Right lung (tissue), 2 donors: ENCODE measurements at regions not wholly inside any gene's neighbourhood (a gene's known extent, or its start where the extent isn't known, plus 50 kb on each side); places are given as distances from the start of the nearest gene placed in this dataset.

Experiments
- DNase-seq, 2 donors: peaks; one replicate each; pipeline ENCODE4 v3.0.0-alpha.2; 2013

DNA sequence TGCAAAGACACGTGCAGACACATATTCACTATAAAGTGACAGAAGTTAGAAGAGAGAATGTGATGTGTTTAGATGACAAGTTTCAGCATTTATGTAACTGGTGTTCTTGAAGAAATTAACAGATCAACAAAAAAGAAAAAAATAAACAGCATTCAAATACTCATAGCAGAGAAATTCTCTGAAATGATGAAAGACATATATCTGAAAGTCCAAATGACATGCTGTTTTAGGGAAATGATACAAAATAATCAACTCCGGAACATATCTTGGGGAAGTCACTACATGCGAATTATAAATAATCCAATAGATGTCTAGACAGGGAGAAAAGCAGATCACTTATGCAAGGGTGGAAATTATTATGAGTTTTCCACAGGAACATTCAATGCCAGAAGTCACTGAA is 146.0 kb downstream of the SPANXN4 start:
- DNase-seq, result no peak

DNA sequence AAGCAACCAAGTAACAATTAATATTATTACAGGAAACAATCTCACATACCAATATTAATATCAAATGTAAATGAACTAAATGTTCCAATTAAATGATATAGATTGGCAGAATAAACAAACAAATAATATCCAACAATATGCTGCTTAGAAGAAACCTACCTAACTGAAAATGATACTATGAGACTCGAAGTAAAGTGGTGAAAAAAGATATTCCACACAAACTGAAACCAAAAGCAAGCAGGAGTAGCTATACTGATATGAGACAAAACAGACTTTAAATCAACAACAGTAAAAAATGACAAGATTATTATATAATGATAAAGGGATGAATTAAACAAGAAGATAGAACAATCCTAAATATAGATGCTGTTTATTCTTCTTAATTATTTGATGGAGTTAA is 140.1 kb downstream of the SPANXN4 start:
- DNase-seq, result no peak

DNA sequence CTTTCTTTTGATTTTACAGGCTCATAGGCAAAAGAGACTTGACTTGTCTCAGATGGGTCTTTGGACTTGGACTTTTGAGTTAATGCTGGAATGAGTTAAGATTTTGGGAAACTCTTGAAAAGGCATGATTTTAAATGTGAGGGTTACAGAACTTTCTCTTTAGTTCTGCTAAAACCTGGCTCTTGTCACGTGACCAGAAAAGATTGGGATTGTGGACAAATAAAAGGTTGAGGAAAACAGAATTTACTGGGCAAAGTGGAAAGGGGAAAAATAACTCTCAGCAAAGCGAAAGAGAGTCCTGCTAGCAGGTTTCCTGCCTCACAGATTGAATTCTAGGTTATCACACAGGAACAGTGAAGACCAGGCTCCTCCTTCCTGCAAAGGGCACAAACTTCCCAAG is 114.0 kb downstream of the SPANXN4 start:
- no peak for DNase-seq

DNA sequence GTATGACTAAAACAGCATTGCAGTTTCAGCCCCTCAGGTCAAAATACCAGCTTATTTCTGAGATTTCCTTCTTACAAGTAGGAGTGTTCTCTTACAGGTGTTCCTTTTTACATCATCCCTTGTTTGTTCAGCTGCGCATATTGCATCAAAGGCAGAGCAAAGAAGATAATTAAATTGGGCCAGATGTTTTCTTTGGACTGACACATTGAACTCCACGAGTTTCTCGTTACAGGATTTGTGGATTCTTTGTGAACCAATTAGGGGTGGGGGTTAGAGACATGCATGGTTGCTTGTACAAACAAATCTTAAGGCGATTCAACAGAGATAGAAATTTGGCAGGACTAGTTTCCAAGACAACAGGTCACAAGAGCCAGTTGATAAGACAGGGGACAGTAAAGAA is 95.7 kb downstream of the SPANXN4 start:
- no peak for DNase-seq

DNA sequence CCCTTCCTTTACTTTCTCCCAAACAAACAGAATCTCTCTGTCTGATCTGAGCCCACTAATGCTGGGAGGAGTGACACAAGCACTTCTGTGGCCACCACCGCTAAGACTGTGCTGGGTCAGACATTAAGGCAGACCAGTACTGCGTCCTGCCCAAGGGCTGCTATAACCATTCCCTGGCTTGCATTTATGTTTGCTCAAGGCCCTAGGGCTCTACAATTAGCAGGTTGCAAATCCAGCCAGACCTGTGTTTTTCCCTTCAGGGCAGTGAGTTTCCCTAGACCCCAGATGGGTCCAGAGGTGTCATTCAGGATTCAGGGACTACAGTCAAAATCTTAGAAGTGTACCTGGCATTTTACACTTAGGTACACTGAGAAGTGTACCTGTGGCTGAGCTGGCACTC is 89.7 kb downstream of the SPANXN4 start:
- no peak for DNase-seq

DNA sequence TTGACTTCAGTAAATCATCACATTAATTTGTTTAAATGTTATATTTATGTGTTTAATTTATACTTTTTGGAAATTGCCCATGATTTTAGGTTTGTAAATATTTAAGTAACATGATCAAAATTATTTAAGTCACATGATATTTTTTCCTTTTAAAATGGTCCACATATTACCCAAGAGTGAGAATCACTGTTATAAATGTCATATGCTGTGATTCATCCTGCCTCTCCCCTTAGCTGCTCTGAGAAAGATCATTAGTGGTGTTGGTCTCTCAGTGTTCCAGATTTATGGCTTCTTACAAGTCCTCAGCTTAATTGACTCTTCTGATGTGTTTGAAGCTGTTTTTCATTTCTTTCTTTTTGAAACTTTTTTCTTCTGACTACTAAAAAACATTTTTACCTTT is 70.1 kb downstream of the SPANXN4 start:
- no peak for DNase-seq

DNA sequence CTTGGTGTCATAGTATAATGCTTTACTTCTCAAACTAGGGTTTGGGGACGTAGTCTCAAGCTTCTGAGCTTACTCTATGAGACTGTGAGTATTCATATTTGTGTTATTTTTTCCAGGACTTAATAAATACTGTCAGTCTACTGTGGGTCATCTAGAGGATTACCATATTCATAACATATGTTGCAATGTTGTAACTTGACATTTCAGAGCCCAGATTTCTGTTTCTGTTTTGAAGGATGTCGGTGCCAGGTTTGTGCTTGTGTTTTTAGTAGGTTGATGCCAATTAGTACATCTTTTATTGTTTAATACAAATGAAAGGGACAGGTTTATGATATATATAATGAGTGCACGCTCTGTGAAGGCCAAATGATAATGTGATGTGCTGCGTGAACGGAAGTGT is 69.6 kb downstream of the SPANXN4 start:
- DNase-seq, result no peak

DNA sequence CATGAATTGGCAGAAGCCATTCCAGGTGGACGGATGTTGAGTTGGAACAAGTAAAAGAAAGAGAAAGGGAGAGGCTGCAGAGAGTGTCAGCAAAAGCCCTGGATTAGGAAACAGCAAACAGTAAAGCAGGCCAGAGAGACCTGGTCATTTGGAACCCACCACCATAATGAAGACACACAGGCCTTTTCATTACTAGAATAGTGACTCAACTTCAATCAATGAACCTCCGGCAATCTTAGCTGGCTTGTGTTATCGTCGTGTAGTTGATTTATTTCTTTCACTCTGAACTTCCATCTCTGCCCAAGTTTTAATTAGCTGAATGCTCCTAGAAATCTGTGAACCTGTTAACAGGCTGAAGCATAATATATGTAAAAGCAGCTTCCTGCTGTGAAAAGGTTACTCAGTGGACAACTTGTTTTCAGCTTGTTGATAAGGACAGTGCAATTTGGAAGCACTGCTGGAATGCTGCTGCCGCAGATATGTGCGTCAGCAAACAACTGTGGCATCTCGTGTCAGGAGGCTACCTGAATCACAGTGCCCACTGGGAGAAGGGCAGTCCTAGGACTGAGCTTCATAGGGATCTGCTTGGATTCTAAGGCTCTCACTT is 68.8 kb downstream of the SPANXN4 start:
- DNase-seq, result no peak
